ENCODE measurements at regions not wholly inside any gene's neighbourhood (a gene's known extent, or its start where the extent isn't known, plus 50 kb on each side); places are given as distances from the start of the nearest gene placed in this dataset.

- no peaks in the 10 kb centered on the region for H3K27me3 ChIP-seq (ENCODE audit: control insufficient read depth, insufficient read depth, low read length)
- no peak overlapping the region for H3K23ac ChIP-seq (ENCODE audit: low read depth, low read length)
- intact Hi-C loops (cut with micrococcal nuclease) (no loop called here), dilution Hi-C loops (cut with HindIII; ENCODE audit: low sequenced_read_pairs, unreplicated experiment) (no loop called here), in situ Hi-C loops (cut with MboI; ENCODE audit: low sequenced_read_pairs) (no loop called here)
- BruUV-seq (replicated peaks): no TSS peak
- no peak for ATAC-seq (ENCODE audit: low read depth)
- H3K27ac ChIP-seq (ENCODE audit: insufficient read depth, low read length): no peak overlapping the region
- no peak overlapping the region for H2BK5ac ChIP-seq (ENCODE audit: low read depth, low read length, poor library complexity, severe bottlenecking)
- 71% methylated on average over 1 of the region's 2 CpGs; no CpG with 5 or more reads in 1 of the 2 experiments for WGBS, 2 experiments (ENCODE audit: extremely low coverage in 2 of 2, insufficient read length in 1 of 2)
- H3K4ac ChIP-seq (ENCODE audit: low read depth, low read length): no peak overlapping the region
- H2BK15ac ChIP-seq (ENCODE audit: low read depth, low read length): no peak overlapping the region
- no peak overlapping the region for H4K8ac ChIP-seq (ENCODE audit: low read depth in 2 of 2, low read length in 2 of 2)
- no peaks in the 10 kb centered on the region for H3K9me3 ChIP-seq (ENCODE audit: control insufficient read depth, insufficient read depth, low read length)
- H3K4me3 ChIP-seq (ENCODE audit: insufficient read depth, low read depth, low read length): no peak overlapping the region
- H3K56ac ChIP-seq (ENCODE audit: extremely low read depth, insufficient read depth, low read length): no peak overlapping the region
- no peak overlapping the region for H4K91ac ChIP-seq (ENCODE audit: insufficient read depth, low read depth, low read length)
- no peak overlapping the region for H3K4me2 ChIP-seq (ENCODE audit: low read depth, low read length)
- H4K20me1 ChIP-seq (ENCODE audit: insufficient read depth, low read length): no peaks in the 10 kb centered on the region
- H3K18ac ChIP-seq (ENCODE audit: low read depth, low read length): no peak overlapping the region
- H3K9ac ChIP-seq (ENCODE audit: low read depth, low read length): no peak overlapping the region
- no peak overlapping the region for H2BK120ac ChIP-seq (ENCODE audit: low read depth, low read length)
- ChIA-PET CTCF (no interaction called here), POLR2A (ENCODE audit: unreplicated experiment) (no interaction called here)
- H2AK5ac ChIP-seq (ENCODE audit: low read depth, low read length): no peak overlapping the region
- H4K5ac ChIP-seq (ENCODE audit: low read depth, low read length): no peak overlapping the region
- no peaks in the 10 kb centered on the region for H3K79me1 ChIP-seq (ENCODE audit: low read depth in 1 of 2, low read length in 2 of 2)
- no peak overlapping the region for H2BK20ac ChIP-seq (ENCODE audit: low read depth, low read length)
- H3K36me3 ChIP-seq (ENCODE audit: control insufficient read depth, insufficient read depth, low read length): no peaks in the 10 kb centered on the region
- H3K4me1 ChIP-seq (ENCODE audit: control insufficient read depth, insufficient read depth, low read length): no peaks in the 10 kb centered on the region
- H3K14ac ChIP-seq (replicated peaks; ENCODE audit: low read depth, low read length): no peak overlapping the region
- H2AK9ac ChIP-seq (replicated peaks; ENCODE audit: low read depth, low read length, poor library complexity): no peak overlapping the region
- no peak for DNase-seq
- TF ChIP-seq RCOR1 (IDR thresholded peaks at IDR 0.05; ENCODE audit: insufficient replicate concordance, low read length) (no peak), ELK1 (IDR thresholded peaks at IDR 0.05; ENCODE audit: borderline replicate concordance, low read depth, low read length) (no peak), RFX5 (IDR thresholded peaks at IDR 0.05; ENCODE audit: low read depth, low read length) (no peak), RAD21 (IDR thresholded peaks at IDR 0.05; ENCODE audit: low read length) (no peak), FOS (IDR thresholded peaks at IDR 0.05; ENCODE audit: low read depth, low read length) (no peak), NFE2L2 (IDR thresholded peaks at IDR 0.05; ENCODE audit: low read depth, low read length) (no peak), CEBPB (IDR thresholded peaks at IDR 0.05; ENCODE audit: low read depth, low read length) (no peak), MAZ (IDR thresholded peaks at IDR 0.05; ENCODE audit: borderline replicate concordance, low read depth, low read length) (no peak), USF2 (IDR thresholded peaks at IDR 0.05; ENCODE audit: low read depth, low read length) (no peak), CHD1 (IDR thresholded peaks at IDR 0.05; ENCODE audit: low read depth, low read length) (no peak), CTCF (conservative IDR thresholded peaks at IDR 0.05; ENCODE audit: low read depth, low read length) (no peak), POLR2A (IDR thresholded peaks at IDR 0.05; ENCODE audit: low read depth, low read length) (no peak), MXI1 (IDR thresholded peaks at IDR 0.05; ENCODE audit: borderline replicate concordance, low read depth, low read length) (no peak), MAFK (IDR thresholded peaks at IDR 0.05; ENCODE audit: low read depth, low read length) (no peak), SMC3 (IDR thresholded peaks at IDR 0.05; ENCODE audit: low read depth, low read length) (no peak), BHLHE40 (IDR thresholded peaks at IDR 0.05; ENCODE audit: low read depth, low read length) (no peak)
- H2AFZ ChIP-seq (replicated peaks; ENCODE audit: low read length, poor library complexity): no peak overlapping the region
- H3K9me1 ChIP-seq (ENCODE audit: insufficient read depth, low read length): no peaks in the 10 kb centered on the region
Measured at GRCh38 chr1:83573776-83574175, 425.2 kb downstream of the TTLL7 start.
